ENCODE measurements at regions not wholly inside any gene's neighbourhood (a gene's known extent, or its start where the extent isn't known, plus 50 kb on each side); places are given as distances from the start of the nearest gene placed in this dataset.

- TF ChIP-seq ATF2 (IDR thresholded peaks at IDR 0.05; ENCODE audit: low read length) = no peak
Measured at GRCh38 chr15:36251450-36251849, 328.0 kb upstream of the CDIN1 start (continued).

GRCh38 chr15:36252146-36252711 lies 327.2 kb upstream of the CDIN1 start:
- Histone ChIP-seq H3K4me1 (ENCODE audit: control insufficient read depth, insufficient read depth, low read length) (no peaks in the 10 kb centered on the region), H3K79me2 (ENCODE audit: control insufficient read depth, insufficient read depth, low read length) (no peaks in the 10 kb centered on the region), H2AFZ (ENCODE audit: control insufficient read depth, low read depth, low read length) (no peak overlapping the region), H3K9ac (ENCODE audit: control insufficient read depth, insufficient read depth, low read length) (no peak overlapping the region), H3K4me3 (no peak overlapping the region), H3K9me3 (replicated peaks; ENCODE audit: control insufficient read depth, insufficient read depth, low read length) (no peaks in the 10 kb centered on the region; the same call in 2 of the 3 replicates), H3K4me2 (ENCODE audit: control insufficient read depth, insufficient read depth) (no peak overlapping the region), H3K36me3 (ENCODE audit: control insufficient read depth in 2 of 2, insufficient read depth in 2 of 2, low read length in 1 of 2) (no peaks in the 10 kb centered on the region), H3K27ac (ENCODE audit: control insufficient read depth, insufficient read depth) (no peak overlapping the region), H4K20me1 (ENCODE audit: control insufficient read depth, insufficient read depth) (no peaks in the 10 kb centered on the region), H3K27me3 (replicated peaks in 1 of 2; ENCODE audit: control insufficient read depth in 2 of 2, insufficient read depth in 2 of 2, low read length in 1 of 2) (no peaks in the 10 kb centered on the region)
- intact Hi-C loops (cut with micrococcal nuclease; ENCODE audit: unreplicated experiment) (no loop called here), in situ Hi-C loops (cut with MboI) (no loop called here)
- SMC1A ChIA-PET (ENCODE audit: uncharacterized antibody, unreplicated experiment) = no interaction called here
- RAD21 ChIA-PET (ENCODE audit: unreplicated experiment) = no interaction called here
- BruUV-seq (replicated peaks) = no TSS peak
- no peak for DNase-seq (ENCODE audit: low read depth, low spot score)
- FAIRE-seq = no peak
- POLR2A ChIA-PET = no interaction called here
- no peak for ATAC-seq
- CTCF ChIA-PET = no interaction called here
- 26% methylated on average over 10 of the region's 10 CpGs for WGBS (ENCODE audit: insufficient coverage, insufficient replicate concordance, low lambda C conversion rate, missing lambda C conversion rate)
- TF ChIP-seq KAT2A (conservative IDR thresholded peaks at IDR 0.05; ENCODE audit: control insufficient read depth, low read depth, low read length) (no peak), E2F8 (IDR thresholded peaks at IDR 0.05; ENCODE audit: low read depth, partially characterized antibody) (no peak), BMI1 (IDR thresholded peaks at IDR 0.05; ENCODE audit: borderline replicate concordance) (no peak), ZNF687 (IDR thresholded peaks at IDR 0.05) (no peak), REST (IDR thresholded peaks at IDR 0.05; ENCODE audit: low read depth, low read length) (no peak), ZNF217 (IDR thresholded peaks at IDR 0.05) (no peak), IRF5 (IDR thresholded peaks at IDR 0.05; ENCODE audit: borderline replicate concordance) (no peak)

Data from GM12878 (cell line).